Stimulated activated CD8-positive, alpha-beta memory T cell treated with anti-CD3 and anti-CD28 coated beads, Interleukin-4, amount 100 ng/mL, for 4 hours (primary cell): ENCODE measurements at regions not wholly inside any gene's neighbourhood (a gene's known extent, or its start where the extent isn't known, plus 50 kb on each side); places are given as distances from the start of the nearest gene placed in this dataset.
"Not testable (repeated sequence)": the region's sequence is repeated elsewhere in the genome, so short reads cannot be mapped to it uniquely, and the experiment has no call there.

Experiments
- DNase-seq, 2 donors: peaks; one replicate each; pipeline ENCODE4 v3.0.0-alpha.2; 2020; ENCODE audit warnings: low read depth in 2 of 2, low spot score in 1 of 2

DNA sequence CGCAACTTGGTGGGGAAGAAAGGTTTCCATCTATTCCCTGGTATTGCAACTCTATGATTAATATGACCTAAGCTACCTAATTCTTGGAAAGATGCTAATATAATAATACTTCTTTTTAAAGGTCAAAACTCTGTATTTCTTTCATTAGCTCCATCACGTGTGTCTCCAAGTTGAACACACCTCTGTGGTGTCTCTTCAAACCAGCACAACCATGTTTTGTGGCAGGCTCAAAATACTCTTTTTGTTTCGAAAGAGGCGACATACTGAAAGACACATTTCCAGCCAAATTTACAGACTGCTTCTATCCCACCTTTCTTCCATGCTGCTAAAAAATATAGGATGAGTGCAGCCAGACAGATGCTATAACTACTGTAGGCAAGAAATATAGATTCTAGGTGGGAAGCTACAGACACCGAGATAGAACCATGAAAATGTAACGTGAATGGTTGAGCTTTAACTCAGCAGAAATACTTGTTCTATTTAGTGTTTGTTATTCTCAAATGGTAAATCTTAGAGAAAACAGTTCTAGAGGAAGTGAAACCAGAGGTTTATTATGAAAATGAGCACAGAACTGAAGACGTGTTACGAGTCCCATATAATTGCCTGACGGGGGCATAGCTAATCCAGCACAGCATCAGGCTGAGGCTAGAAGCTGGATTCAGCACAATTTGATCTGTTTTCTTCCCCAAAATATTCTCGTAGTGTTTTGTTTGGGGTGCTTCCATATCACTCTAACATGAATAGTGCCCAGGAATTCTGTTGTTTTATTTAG is 991.5 kb upstream of the FANCL start:
- DNase-seq: no peak

DNA sequence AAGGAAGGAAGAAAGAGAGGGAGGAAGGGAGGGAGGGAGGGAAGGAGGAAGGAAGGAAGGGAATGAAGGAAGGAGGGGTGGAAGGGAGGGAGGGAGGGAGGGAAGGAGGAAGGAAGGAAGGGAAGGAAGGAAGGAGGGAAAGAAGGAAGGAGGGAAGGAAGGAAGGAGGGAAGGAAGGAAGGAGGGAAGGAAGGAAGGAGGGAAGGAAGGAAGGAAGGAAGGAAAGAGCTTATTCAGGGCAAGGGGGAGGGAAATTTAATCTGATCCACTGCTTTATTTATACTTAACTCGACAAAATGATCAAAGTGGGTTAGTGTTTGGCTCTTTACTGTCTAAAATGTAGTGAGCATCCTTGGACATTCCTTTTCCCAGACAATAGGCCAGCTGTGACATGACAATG is 985.2 kb upstream of the FANCL start:
- not testable (repeated sequence) for DNase-seq

DNA sequence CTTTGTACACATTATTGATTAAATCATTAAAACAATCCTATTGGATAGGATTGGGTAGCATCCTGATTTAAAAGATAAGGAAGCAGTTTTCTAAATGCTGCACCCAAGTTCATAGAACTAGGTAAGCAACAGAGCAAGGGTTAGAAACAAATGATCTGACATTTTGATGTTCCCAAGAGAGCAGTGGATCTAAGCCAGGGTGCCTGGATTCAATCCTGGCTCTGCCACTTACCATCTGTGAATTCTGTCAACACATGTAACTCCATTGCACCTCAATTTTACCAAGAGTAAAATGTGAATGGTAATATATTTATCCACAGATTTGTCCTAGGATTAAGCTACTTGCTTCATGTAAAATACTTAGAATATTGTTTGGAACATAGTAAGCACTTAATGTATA is 982.6 kb upstream of the FANCL start:
- DNase-seq: no peak

DNA sequence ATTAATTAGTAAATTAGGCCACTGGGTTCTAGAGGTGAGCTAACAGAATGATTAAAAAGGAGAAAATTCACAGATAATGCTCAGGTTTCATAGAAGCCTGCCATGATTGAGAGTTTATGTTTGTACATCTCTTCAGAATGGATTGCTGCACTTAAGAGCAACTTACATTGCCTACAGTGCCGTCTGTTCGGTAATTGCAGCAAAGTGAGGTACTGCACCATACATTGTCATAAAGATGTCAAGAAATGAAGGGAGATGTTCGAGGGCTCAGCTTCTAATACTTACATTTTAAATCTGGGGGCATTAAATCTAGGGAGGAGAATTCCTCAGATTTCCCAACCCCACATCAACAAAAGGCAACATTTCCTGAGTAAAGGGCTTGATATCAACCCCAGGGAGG is 976.2 kb upstream of the FANCL start:
- DNase-seq: no peak

DNA sequence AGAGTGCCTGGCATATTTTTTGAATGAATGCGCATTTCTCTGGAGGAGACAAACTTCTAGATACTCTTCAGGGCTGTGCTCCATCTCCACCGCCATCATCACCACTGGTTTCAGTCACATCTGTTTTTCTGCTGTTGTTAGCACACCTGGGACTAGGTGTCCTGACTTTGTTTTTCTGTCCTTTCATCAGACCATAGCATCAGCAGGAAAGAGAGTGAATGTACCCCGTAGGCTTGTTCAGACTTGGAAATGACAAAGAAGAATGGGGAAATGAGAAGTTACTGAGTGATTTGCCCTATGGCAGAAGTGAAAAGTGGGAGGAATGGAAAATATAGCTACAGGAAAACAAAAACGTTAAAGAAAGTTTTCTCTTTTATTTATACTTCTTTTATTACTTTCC is 965.2 kb upstream of the FANCL start:
- DNase-seq: no peak

DNA sequence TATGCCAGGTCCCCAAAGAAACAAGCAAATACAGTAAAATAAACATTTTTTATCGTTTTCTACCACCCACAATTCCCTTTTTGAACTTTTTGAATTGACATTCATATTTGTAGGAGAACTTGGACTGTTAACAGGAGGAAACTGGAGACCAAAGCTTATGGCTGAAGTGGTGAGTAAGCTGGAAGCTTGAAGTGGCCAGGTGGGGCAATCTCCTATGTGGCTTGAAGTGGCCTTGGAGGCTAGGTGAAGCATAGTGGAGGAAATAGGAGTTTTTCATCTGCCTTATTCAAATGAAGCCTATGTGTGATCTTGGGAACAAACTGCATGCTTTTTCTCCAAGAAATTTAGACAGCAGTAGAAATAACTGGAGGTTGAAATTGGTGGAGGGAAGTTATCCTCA is 962.9 kb upstream of the FANCL start:
- DNase-seq: no peak

DNA sequence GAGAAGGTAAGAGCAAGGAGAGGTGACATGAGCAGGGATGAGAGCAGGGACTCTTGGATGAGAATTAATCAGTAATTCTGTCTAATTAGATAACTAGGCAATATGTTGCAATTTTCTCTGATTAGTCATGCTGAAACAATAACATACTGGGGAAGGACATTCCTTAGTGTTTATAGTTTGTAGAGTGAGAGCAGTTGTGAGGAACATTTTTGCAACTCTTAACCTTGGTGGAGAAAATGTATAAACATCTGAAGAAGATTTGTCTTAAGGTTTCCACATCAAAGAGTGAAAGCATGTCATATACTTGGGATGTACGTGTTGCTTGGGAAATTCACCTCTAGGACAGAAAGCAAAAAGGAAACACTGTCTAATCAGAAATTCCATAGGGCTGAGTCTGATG is 955.4 kb upstream of the FANCL start:
- DNase-seq: no peak

DNA sequence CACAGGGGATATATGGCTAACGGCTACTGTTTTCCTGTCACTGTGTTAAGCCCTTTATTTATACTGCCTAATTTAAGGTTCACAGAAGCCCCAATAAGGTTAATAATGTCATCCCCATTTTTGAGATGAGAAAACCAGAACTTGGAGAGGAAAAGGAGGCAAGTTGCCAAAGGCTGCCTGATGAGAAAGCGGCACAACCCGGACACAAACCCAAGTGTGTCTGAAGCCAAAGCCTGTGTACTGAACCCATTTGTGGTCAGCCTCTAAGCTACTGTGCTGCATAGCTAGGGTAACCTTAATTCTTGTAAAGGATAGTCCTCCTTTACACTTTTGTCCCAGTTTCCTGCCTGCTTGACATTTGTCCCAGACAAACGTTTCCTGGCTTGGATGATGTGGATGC is 954.7 kb upstream of the FANCL start:
- DNase-seq: no peak

DNA sequence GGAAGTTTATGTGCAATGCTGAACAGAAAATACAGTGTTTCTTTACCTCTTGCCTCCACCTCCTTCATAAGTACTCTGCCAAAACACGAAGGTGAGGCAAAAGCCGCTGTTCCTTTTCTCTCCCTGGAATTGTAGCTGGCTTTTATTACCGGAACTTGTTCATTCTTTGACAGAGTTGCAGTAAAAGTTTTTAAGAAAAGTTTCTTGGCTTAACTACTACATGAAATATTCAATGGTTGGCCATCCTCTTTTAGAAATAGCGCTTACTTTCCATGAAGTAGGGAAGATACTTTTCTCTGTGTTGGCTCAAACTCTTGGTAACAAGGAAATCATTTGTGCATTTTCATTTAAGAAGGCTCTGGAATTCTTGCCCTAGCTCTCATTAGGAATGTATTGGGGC is 950.7 kb upstream of the FANCL start:
- DNase-seq: no peak

DNA sequence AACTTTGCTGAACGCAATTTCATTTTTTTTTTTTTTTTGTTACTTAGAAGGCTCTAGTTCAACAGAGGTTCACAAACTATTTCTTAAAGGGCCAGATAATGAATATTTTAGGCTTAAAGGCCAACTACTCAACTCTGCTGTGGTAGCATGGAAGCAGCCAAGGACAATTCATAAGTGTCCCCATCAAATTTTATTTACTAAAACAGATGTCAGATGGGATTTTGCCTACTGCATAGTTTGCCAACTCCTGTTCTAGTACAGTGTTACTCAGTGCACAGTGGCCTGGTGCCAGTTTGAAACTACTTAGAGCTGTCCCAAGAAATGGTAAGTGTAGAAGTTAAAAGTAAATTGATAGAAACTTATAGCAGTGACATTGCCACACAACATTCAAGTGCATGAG is 949.4 kb upstream of the FANCL start:
- DNase-seq: no peak

DNA sequence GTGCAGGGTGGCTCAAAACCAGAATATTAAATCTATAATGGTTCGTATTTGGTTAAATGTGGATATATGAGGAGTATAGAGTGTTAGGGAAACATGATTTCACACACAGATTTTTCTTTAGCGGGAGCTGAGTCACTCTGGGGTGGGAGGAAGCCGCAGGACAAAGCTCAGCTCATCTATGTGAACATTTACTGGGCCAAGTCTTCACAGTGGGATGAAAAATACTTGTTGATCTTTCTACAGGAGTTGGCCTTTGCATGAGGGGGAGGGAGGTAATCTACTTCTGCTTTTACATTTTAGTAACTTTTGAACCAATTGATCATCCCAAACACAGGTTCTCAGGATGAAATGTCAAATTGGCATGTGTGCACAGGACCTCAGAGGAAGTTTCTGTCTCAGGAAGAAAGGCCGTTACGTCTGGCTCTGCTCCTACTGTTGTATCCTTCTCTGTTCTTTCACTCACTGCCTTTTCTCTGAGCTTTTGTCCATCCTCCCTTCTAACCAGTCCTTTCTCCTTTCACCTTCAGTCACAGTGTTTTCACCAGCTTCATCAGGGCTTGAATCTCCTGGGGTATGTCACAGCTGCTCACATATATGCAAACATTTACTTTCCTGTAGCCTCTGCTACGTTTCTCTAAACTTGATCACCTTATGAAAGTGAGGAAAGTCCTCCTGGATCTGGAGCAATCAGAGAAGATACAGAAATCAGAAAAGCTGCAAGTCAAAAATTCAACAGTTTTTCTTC is 943.3 kb upstream of the FANCL start:
- DNase-seq: no peak

DNA sequence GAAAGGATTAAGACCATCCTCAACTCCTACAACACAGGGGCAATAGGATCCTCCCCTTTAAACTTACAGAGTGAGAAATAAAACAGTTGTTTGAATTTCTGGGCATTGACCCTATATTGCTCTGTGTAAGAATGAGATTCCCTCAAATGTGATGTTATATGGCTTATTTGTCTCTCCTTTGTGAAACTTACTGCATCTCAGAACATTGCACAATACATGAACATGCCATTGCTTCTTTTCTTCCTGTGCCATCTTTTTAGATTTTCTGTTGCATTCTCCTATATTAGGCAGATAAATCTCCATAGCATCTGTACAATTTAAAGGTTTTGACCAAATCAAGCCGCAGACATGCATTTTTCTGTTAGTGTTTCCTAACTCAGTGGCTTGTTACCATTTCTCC is 941.9 kb upstream of the FANCL start:
- no peak for DNase-seq

DNA sequence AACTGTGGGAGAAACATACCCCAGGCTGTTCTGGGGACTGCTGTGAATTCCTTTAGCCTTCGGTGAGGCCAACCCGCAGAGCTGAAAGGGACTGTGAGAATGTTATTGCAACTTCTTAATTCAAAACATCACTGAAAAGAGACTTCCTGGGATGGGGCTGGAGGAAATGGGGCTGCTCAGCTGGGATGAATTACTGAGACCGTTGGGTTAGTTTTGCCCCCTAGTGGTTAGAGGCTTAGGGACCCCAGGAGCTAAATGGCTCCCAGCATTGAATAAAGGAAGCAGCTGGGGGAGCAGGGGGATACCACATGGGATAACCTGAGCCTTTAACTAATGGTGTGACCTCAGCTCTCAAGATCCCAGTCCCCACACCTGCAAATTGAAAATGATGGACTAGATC is 941.1 kb upstream of the FANCL start:
- DNase-seq: no peak

DNA sequence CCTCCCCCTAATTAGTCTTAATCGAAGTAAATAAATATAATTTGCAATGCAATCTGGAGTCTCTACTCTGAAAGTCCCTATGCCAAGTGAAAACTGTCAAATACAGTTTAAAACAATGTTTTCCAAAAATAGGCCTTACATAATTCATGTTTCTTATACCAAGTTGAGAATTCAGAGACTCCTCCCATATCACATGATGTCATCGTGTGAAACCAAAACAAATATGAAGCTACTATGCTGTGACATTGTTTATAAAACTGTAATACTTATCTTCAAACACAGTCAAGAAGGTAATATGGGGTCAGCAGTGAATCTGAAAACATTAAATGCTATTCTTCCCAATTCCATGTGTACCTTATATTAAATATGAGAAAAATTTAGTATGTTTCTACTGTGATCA is 940.2 kb upstream of the FANCL start:
- DNase-seq: no peak

DNA sequence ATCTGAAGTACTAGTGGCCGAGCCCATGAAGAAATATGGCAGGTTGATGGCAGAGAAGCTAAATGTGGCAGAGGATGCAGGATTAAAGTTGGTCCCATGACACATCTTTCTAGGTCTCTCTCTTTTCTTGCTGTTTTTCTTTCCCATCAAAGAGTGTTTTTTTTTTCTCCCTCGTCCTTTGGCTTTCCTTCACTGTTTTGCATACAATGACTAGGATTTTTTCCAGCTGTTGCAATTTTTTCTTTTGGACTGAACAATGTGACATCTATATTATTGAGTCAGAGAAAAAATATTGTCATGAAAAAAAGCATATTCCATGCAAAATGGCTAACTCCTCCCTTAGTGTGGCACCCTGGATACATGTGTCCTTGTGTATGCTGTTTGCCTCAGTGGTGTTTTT is 939.5 kb upstream of the FANCL start:
- no peak for DNase-seq

DNA sequence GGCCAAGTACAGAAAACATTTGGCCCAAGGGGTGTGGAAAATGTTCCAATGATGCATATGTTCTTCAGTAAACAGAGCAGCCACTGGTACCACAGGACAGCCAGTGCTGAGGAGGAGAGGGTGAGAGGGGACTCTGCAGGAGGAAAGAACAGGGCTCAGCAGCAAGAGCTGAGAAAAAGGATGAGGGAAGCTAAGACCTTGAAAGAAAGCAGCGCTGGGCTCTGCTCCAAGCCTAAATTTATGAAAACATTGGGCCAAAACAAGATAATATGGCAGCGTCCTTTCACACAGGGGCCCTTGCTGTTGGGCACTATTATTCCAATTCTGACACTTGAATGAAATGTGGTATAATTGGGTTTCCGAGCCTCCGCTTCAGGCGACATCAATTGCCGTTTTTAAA is 939.0 kb upstream of the FANCL start:
- no peak for DNase-seq

DNA sequence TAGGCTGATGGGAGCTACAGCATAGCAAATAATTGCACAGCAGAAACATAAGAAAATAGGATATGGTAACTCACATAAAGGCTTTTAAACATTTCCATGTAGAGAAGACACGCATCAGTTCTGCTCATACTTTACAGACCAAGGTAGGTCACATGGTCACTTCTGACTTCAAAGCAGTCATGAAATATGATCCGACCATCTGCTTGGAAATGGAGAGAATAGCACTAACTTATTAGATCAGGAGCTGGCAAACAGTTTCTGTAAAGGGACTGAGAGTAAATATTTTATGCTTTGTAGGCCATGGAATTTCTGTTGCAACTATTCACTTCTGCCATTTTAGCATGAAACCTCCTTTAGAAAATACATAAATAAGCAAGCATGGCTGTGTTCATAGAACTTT is 936.6 kb upstream of the FANCL start:
- no peak for DNase-seq

DNA sequence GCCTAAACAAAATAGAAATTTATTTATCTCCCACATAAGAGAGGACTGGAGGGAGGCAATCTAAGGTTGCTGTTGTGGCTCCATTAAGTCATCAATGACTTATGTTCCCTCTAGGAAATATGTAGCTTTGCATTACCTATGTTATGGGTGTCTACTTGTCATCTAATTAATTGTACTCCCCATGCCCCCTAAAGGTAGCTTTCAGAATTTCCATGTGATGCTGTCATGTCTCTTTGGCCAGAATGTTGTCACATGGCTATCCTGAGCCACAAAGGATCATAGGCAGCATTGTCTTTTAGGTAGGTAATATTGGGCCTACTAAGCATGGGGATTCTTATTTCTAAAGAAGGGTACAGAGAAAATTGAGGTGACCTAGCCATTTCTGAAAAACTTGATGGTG is 935.6 kb upstream of the FANCL start:
- DNase-seq: no peak

DNA sequence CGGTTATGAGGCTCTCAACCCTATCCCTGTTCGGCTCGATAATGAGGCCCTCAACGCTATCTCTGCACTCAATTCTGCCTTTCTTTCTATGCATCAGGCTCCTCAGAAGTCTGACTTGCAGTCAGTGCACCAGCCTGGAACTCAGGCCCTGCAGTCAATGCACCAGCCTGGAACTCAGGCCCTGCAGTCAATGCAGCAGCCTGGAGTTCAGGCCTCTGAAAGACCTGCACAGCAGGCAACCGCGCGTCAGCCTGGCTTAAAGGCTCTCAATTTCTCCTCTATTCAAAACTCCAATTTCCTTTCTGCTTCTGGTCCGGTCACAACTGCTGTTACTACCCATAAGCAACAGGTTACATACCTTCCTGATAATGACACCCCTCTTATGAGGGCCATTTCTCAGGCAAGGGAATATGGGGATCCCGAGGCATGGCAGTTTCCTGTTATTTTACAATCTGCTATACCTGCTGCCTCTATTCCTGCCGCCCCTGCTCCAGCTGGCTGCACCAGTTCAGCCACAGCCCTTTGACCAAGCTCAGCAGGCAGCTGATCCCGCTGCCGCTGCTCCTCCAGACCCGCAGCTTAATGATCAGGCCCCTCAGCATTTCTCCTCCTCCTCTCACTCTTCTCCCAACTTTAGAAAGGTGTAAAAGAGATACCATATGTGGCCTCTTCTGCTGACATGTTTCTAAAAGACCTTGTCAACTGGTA is 933.6 kb upstream of the FANCL start:
- DNase-seq: no peak

DNA sequence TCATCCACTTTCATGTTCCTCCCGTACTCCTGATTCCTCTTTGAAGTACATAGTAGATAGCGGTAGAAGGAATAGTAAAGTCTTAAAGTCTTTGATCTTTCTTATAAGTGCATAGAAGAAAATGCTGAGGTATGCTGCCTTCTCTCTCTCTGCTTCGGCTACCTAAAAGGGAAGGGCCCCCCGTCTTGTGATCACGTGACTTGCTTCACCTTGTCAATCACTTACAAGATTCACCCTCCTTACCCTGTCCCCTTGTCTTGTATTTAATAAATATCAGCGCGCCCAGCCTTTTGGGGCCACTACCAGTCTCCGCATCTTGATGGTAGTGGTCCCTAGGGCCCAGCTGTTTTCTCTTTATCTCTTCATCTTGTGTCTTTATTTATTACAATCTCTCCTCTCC is 932.2 kb upstream of the FANCL start:
- no peak for DNase-seq

DNA sequence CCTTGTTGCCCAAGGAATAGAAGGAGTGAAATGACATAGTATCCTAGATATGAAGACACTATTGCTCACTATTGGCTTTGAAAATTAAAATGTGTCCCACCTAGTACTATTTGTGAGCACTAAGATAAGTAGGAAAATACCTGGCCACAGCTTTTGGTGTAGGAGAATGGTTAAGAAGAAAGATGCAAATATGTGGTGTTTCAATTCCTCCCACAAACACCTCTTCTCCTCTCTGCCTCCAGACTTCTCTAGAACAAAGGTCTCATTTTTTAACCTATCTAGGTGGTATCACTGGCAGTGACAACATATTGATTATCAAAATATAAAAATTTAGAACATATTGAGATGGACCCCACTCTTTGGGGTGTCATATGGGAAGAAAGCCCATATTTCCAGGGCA is 929.9 kb upstream of the FANCL start:
- no peak for DNase-seq

DNA sequence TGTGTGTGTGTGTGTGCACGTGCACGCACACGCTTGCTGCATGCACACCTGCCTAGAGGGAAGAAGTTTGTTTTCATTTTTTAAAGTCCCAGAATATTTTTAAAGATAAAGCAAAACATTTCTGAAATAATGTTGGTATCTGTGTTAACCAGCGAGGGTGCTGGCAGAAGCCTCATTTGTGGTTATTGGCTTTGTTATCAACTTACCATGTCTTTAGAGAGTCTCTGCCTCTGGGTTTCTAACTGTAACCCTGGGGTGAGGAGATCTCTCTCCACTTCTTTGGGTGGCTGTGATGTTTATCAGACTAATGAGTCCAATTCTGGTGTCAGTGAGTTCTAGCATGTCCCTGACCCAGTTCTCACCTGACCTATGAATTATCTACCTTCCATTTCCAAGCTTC is 927.6 kb upstream of the FANCL start:
- DNase-seq: no peak
